ENCODE measurements at regions not wholly inside any gene's neighbourhood (a gene's known extent, or its start where the extent isn't known, plus 50 kb on each side); places are given as distances from the start of the nearest gene placed in this dataset.

DNA sequence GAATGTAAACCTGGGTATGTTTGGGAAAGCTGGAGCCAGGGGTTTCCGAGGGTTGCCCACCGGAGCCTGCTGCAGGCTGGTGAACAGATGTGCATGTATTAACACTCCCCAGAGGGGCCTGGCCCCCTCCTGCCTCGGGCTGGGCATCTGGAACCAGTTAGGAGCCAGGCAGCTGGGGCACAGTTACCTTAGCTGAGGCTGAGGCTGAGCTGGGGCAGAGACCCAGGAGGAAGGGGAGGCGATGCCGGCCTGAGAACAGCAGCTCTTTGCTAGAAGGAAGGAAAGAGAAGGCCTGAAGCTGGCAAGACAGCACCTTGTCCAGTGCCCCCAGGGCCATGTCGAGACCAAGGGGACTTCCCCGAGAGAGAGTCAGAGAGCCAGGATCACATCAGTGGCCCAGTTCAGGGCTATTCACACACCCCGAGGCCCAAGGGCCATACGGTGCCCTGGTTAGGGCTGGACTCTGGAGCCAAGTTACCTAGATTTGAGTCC, 65.8 kb downstream of the RMI2 start:
- Histone ChIP-seq H3K27ac (ENCODE audit: low read depth, low read length) (no peak overlapping the region), H3K4me1 (ENCODE audit: control insufficient read depth in 2 of 2, insufficient read depth in 2 of 2, low read length in 2 of 2) (no peaks in the 10 kb centered on the region), H3K27me3 (ENCODE audit: control insufficient read depth in 2 of 2, insufficient read depth in 2 of 2, low read length in 2 of 2) (no peaks in the 10 kb centered on the region), H3K4me3 (ENCODE audit: low read length) (no peak overlapping the region), H3K9me3 (ENCODE audit: control insufficient read depth in 2 of 3, low read length in 3 of 3) (no peaks in the 10 kb centered on the region), H3K36me3 (ENCODE audit: control insufficient read depth in 2 of 3, insufficient read depth in 3 of 3, low read length in 3 of 3) (no peaks in the 10 kb centered on the region)
- DNase-seq (no peak), ATAC-seq (no peak)
- Mint-ChIP-seq H3K27me3 (no peaks in the 10 kb centered on the region), H3K36me3 (peaks cover 0 to 3% (median 0%) of the 10 kb centered on the region in 5 donors), H3K4me3 (no peak overlapping the region), H3K9me3 (no peaks in the 10 kb centered on the region), H3K4me1 (peaks cover 0 to 5% (median 0%) of the 10 kb centered on the region in 7 donors), H3K27ac (no peak overlapping the region)
- ChIA-PET POLR2A (no interaction called here), CTCF (interaction anchor here (0.8 to 1.4 kb wide), 2 partner anchors 14 to 303 kb away, joined by 4 to 5 read pairs; no protein-coding TSS in a partner anchor)
- intact Hi-C loops (cut with micrococcal nuclease), result no loop called here

DNA sequence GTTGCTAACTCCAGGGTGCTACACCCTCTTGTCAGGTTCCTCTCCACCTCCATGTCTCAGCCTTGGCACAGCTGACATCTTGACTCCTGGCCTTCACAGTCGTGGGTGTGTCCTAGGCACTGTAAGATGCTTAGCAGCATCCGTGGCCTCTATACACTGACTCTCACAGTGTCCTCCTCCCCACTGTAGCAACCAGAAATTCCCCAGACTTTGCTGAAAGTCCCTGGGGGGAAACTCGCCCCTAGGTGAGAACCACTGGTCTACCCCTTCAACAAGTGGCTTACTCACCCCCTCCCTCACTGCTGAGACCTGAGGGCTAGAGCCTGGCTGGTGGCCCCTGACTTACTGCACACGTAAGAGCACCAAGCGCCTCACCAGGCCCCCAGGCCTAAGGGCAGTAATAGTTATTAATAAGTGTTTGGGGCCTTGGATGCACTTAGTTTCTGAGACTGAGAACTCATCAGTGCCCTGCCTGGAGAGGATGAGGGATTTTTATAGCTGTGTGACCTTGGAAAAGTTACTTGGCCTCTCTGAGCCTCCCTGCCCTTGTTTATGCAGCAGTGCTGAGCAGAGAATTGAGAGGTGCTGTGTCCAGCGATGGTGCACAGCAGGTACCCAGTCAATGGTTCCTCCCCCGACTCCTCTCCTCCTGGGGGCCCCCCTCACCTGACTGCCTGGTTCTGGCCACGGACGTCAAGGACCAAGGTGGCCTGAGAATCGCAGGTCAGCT, 67.1 kb downstream of the RMI2 start:
- no peak for ATAC-seq
- Histone ChIP-seq H3K27me3 (ENCODE audit: control insufficient read depth in 2 of 2, insufficient read depth in 2 of 2, low read length in 2 of 2) (no peaks in the 10 kb centered on the region), H3K27ac (ENCODE audit: low read depth, low read length) (no peak overlapping the region), H3K4me1 (ENCODE audit: control insufficient read depth in 2 of 2, insufficient read depth in 2 of 2, low read length in 2 of 2) (no peaks in the 10 kb centered on the region), H3K9me3 (ENCODE audit: control insufficient read depth in 2 of 3, low read length in 3 of 3) (no peaks in the 10 kb centered on the region), H3K4me3 (ENCODE audit: low read length) (no peak overlapping the region), H3K36me3 (ENCODE audit: control insufficient read depth in 2 of 3, insufficient read depth in 3 of 3, low read length in 3 of 3) (no peaks in the 10 kb centered on the region)
- DNase-seq, result no peak
- Mint-ChIP-seq H3K9me3 (no peaks in the 10 kb centered on the region), H3K27ac (no peak overlapping the region), H3K27me3 (no peaks in the 10 kb centered on the region), H3K4me1 (peaks cover 0 to 4% (median 0%) of the 10 kb centered on the region in 7 donors), H3K4me3 (no peak overlapping the region), H3K36me3 (peaks cover 0 to 3% (median 0%) of the 10 kb centered on the region in 5 donors)
- ChIA-PET CTCF (interaction anchor here (0.6 to 0.8 kb wide), 3 partner anchors 290 to 386 kb away, joined by 4 read pairs; no protein-coding TSS in a partner anchor), POLR2A (no interaction called here)
- intact Hi-C loops (cut with micrococcal nuclease), result no loop called here

DNA sequence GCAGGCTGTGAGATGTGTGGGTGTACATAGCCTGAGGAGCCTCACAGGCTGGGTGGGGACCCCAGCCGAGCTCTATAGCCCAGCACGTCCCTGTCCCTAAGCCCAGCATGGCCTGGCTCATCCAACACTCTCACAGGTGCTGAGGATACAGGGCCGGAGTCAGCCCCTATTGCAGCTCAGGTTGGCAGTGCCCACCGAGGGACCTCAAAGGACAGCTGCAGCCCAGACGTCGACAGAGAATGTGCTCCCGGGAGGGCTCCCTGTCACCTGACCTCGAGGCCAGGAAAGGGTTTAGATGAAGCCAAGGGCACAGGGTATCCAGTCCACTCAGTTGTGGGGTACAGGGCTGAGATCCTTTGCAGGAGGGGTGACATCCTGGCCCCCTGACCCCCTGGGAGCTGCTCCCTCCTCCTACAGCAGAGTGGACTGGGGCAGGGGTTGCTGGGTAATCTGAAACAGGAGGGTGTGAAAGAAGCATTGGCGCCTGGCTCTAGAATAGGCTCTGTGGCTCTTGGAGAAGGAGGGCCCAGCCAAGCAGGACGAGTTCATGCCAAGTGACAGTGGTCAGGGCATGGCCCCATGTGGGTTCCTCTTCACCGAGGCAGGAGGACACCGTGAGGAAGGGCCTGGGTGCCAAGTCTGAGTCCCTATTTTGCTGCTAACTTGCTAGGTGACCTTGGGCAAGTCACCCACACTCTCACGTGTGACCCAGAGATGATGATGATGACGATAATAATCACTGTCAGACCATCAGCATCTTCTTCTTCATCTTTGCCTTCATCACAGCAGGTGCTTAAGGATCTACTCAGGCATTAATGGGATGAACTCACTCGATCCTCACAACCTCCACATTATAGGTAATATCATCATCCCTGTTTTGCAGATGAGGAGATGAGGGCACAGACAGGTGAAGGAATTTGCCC, 68.0 kb downstream of the RMI2 start:
- no peak overlapping the region for H3K4me3 ChIP-seq (ENCODE audit: low read length)
- CTCF ChIA-PET, result interaction anchor here (0.7 kb wide), 1 partner anchor 385 kb away, joined by 4 read pairs; no protein-coding TSS in a partner anchor
- Mint-ChIP-seq H3K9me3 (no peaks in the 10 kb centered on the region), H3K27ac (no peak overlapping the region), H3K4me3 (no peak overlapping the region), H3K27me3 (no peaks in the 10 kb centered on the region), H3K4me1 (no peaks in the 10 kb centered on the region), H3K36me3 (peaks cover 0 to 3% (median 0%) of the 10 kb centered on the region in 5 donors)
- ATAC-seq, result no peak
- no peak overlapping the region for H3K27ac ChIP-seq (ENCODE audit: low read depth, low read length)
- no peaks in the 10 kb centered on the region for H3K9me3 ChIP-seq (ENCODE audit: control insufficient read depth in 2 of 3, low read length in 3 of 3)
- DNase-seq, result no peak
- intact Hi-C loops (cut with micrococcal nuclease), result no loop called here
- H3K36me3 ChIP-seq (ENCODE audit: control insufficient read depth in 2 of 3, insufficient read depth in 3 of 3, low read length in 3 of 3), result no peaks in the 10 kb centered on the region
- POLR2A ChIA-PET, result no interaction called here
- H3K4me1 ChIP-seq (ENCODE audit: control insufficient read depth in 2 of 2, insufficient read depth in 2 of 2, low read length in 2 of 2), result no peaks in the 10 kb centered on the region
- H3K27me3 ChIP-seq (ENCODE audit: control insufficient read depth in 2 of 2, insufficient read depth in 2 of 2, low read length in 2 of 2), result no peaks in the 10 kb centered on the region

DNA sequence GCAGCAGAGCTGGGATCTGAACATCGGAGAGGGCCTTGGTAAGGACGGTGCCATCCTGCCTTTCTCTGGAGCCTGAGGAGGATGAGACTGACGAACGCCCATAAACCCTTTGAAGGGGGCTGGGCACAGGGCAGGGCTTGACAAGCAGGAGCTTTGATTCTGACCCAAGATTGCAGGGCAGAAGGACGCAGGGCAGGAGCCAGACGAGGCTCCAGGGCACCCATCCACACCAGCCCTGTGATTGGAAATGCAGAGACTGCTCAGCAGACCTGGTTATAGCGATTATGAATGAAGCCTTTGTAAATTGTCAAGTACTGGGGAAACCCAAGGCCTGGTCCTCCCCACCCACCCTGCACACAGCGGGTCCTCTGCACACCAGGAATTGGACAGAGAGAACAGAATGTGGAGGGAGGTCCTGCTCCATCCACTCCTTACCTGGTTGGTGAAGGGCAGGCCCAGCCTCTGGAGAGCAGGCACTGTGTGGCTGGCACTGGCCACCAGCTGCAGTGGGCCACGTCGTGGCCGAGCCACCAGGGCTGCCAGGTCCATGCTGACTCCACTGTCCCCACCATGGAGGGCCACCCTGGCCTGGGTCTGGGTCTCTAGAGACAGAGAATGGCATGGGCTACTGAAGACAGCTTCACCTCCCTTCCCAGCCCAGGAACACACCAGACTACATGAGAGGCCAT, 68.8 kb downstream of the RMI2 start:
- ChIA-PET CTCF (no interaction called here), POLR2A (no interaction called here)
- H3K9me3 Mint-ChIP-seq, result no peaks in the 10 kb centered on the region
- Histone ChIP-seq H3K9me3 (ENCODE audit: control insufficient read depth in 2 of 3, low read length in 3 of 3) (no peaks in the 10 kb centered on the region), H3K27ac (ENCODE audit: low read depth, low read length) (no peak overlapping the region), H3K4me1 (ENCODE audit: control insufficient read depth in 2 of 2, insufficient read depth in 2 of 2, low read length in 2 of 2) (no peaks in the 10 kb centered on the region), H3K4me3 (ENCODE audit: low read length) (no peak overlapping the region), H3K27me3 (ENCODE audit: control insufficient read depth in 2 of 2, insufficient read depth in 2 of 2, low read length in 2 of 2) (no peaks in the 10 kb centered on the region), H3K36me3 (ENCODE audit: control insufficient read depth in 2 of 3, insufficient read depth in 3 of 3, low read length in 3 of 3) (no peaks in the 10 kb centered on the region)
- ATAC-seq, result no peak
- intact Hi-C loops (cut with micrococcal nuclease), result no loop called here
- no peaks in the 10 kb centered on the region for H3K27me3 Mint-ChIP-seq
- H3K4me1 Mint-ChIP-seq, result no peaks in the 10 kb centered on the region
- H3K27ac Mint-ChIP-seq, result no peak overlapping the region
- H3K36me3 Mint-ChIP-seq, result peaks cover 0 to 3% (median 0%) of the 10 kb centered on the region in 5 donors
- H3K4me3 Mint-ChIP-seq, result no peak overlapping the region
- no peak for DNase-seq

DNA sequence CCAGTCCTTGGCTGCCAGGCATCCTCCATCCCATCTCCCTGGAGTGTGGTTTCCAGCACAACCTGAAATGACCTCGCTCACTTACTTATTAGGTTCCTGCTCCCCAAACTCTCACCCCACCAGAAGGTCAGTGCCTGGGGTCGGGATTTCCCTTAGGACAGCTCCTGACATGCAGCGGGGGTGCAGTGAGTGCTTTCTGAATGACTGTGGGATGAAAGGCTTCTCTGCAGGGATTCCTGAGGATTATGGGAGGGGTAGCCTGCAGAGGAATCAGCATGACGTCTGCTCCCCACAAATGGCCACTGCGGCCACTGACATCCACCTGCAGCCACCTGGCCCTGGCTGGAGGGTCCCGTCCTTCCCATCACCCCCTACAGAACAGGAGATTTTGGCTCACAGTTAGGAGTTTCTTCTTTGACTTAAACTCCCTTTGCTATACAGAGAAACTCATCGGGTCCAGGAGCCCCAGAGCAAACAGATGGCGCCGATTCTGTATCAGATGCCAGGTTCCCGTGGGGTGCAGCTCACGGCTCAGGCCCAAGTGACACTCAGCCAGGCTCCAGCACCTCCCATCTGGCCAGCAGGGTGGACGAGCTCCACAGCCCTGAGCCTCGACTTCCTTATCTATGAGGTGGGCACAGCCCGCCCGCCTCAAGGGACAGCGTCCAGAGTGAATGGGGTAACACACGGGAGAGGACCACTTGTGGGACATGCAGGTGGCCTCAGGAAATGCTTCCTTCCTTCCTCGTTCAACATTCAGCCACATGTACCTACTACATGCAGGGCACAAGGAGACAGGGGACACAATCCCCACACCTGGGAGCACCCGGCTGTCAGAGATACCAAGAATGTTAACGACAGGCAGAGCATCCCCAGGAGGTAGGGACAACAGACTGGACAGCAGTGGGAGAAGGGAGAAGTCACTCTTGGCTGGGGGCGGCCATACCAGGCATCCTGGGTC, 69.8 kb downstream of the RMI2 start:
- H3K4me1 ChIP-seq (ENCODE audit: control insufficient read depth in 2 of 2, insufficient read depth in 2 of 2, low read length in 2 of 2), result no peaks in the 10 kb centered on the region
- no peaks in the 10 kb centered on the region for H3K27me3 ChIP-seq (ENCODE audit: control insufficient read depth in 2 of 2, insufficient read depth in 2 of 2, low read length in 2 of 2)
- H3K27me3 Mint-ChIP-seq, result peaks cover 0 to 2% (median 0%) of the 10 kb centered on the region in 5 donors
- H3K36me3 ChIP-seq (ENCODE audit: control insufficient read depth in 2 of 3, insufficient read depth in 3 of 3, low read length in 3 of 3), result no peaks in the 10 kb centered on the region
- peaks cover 0 to 1% (median 0%) of the 10 kb centered on the region in 11 donors for H3K9me3 Mint-ChIP-seq
- H3K4me3 ChIP-seq (ENCODE audit: low read length), result no peak overlapping the region
- H3K4me1 Mint-ChIP-seq, result no peaks in the 10 kb centered on the region
- ChIA-PET CTCF (no interaction called here), POLR2A (no interaction called here)
- intact Hi-C loops (cut with micrococcal nuclease), result no loop called here
- H3K4me3 Mint-ChIP-seq, result no peak overlapping the region
- H3K27ac ChIP-seq (ENCODE audit: low read depth, low read length), result no peak overlapping the region
- no peaks in the 10 kb centered on the region for H3K9me3 ChIP-seq (ENCODE audit: control insufficient read depth in 2 of 3, low read length in 3 of 3)
- no peak overlapping the region for H3K27ac Mint-ChIP-seq
- ATAC-seq (no peak), DNase-seq (no peak)
- peaks cover 0 to 3% (median 0%) of the 10 kb centered on the region in 5 donors for H3K36me3 Mint-ChIP-seq
